Thyroid gland (tissue), 4 donors: ENCODE measurements at regions not wholly inside any gene's neighbourhood (a gene's known extent, or its start where the extent isn't known, plus 50 kb on each side); places are given as distances from the start of the nearest gene placed in this dataset.

Source experiments
- DNase-seq, 2 donors: peaks; one replicate each; pipeline ENCODE4 v3.0.0-alpha.2; 2019
- H3K27ac ChIP-seq, 3 donors: fragments of 200-600 bp; sonication (generic); 1 replicate in 2 of 3; 2 replicates in 1 of 3; pipeline ENCODE4 v1.5.1; 2016 to 2019; ENCODE audit warnings: mild to moderate bottlenecking in 1 of 3, moderate library complexity in 1 of 3
- H3K27me3 ChIP-seq: fragments of 200-600 bp; sonication (generic); one replicate; pipeline ENCODE4 v1.5.1; 2019
- H3K36me3 ChIP-seq, 2 donors: fragments of 200-600 bp; sonication (generic); one replicate each; pipeline ENCODE4 v1.5.1; 2016 to 2019
- H3K4me1 ChIP-seq, 2 donors: fragments of 200-600 bp; sonication (generic); one replicate each; pipeline ENCODE4 v1.5.1; 2017 to 2019
- H3K4me3 ChIP-seq, 3 donors: fragments of 200-600 bp; sonication (generic); replicated peaks in 1 of 3; 1 replicate in 2 of 3; 2 replicates in 1 of 3; pipeline ENCODE4 v1.5.1; 2016; ENCODE audit warnings: mild to moderate bottlenecking in 1 of 3
- H3K9me3 ChIP-seq: fragments of 200-600 bp; sonication (generic); one replicate; pipeline ENCODE4 v1.5.1; 2017
- POLR2A ChIP-seq, 2 donors: fragments of 450-650 bp; IDR thresholded peaks; one replicate each; pipeline ENCODE4 v1.6.1; 2017; ENCODE audit warnings: antibody characterized with exemption in 2 of 2, mild to moderate bottlenecking in 2 of 2, moderate library complexity in 1 of 2
- WGBS, 2 donors: methylation state at CpG; one replicate each; pipeline ENCODE4 v1.1.5; 2017; 5-methylcytosine and 5-hydroxymethylcytosine counted together
- intact Hi-C: fragments of 100-400 bp; cut with DNase I; formaldehyde crosslinking; loops from one replicate; pipeline ENCODE4 v1.15.1; 2023
- TF ChIP-seq, protein P1 (sequence below), 6 experiments: fragments of 200-600 bp in 3 of 6; fragments of 450-650 bp in 3 of 6; sonication (generic) in 3 of 6; IDR thresholded peaks; one replicate each; pipeline ENCODE4 v1.5.1; 2016 to 2019; ENCODE audit warnings: antibody characterized with exemption in 6 of 6, mild to moderate bottlenecking in 2 of 6, inconsistent platforms in 1 of 6, moderate library complexity in 1 of 6

DNA sequence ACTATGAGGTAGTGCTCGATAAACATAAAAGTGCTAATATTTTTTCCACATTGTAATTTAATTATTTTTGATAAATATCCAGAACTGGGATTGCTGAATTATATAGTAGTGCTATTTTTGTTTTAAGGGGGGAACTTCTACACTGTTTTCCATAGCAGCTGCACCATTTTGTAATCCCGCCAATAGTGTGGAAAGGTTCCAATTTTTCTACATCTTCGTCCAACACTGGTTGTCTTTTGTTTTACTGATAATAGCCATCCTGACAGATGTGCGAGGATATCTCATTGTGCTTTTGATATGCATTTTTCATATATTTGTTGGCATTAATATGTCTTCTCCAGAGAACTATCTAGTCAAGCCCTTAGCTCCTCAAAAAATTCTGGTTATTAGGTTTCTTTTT, 259.6 kb upstream of the KCNJ16 start:
- Histone ChIP-seq H3K27ac (no peak overlapping the region), H3K4me3 (no peak overlapping the region), H3K36me3 (no peaks in the 10 kb centered on the region), H3K4me1 (no peaks in the 10 kb centered on the region), H3K9me3 (no peaks in the 10 kb centered on the region), H3K27me3 (no peaks in the 10 kb centered on the region)
- no peak for TF ChIP-seq POLR2A (IDR thresholded peaks at IDR 0.05)
- TF ChIP-seq, protein P1, sequence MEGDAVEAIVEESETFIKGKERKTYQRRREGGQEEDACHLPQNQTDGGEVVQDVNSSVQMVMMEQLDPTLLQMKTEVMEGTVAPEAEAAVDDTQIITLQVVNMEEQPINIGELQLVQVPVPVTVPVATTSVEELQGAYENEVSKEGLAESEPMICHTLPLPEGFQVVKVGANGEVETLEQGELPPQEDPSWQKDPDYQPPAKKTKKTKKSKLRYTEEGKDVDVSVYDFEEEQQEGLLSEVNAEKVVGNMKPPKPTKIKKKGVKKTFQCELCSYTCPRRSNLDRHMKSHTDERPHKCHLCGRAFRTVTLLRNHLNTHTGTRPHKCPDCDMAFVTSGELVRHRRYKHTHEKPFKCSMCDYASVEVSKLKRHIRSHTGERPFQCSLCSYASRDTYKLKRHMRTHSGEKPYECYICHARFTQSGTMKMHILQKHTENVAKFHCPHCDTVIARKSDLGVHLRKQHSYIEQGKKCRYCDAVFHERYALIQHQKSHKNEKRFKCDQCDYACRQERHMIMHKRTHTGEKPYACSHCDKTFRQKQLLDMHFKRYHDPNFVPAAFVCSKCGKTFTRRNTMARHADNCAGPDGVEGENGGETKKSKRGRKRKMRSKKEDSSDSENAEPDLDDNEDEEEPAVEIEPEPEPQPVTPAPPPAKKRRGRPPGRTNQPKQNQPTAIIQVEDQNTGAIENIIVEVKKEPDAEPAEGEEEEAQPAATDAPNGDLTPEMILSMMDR (IDR thresholded peaks at IDR 0.05), result no peak
- no peak for DNase-seq
- WGBS, 2 donors, result 83 to 92% methylated on average over 4 of the region's 4 CpGs
- intact Hi-C loops, result no loop called here

DNA sequence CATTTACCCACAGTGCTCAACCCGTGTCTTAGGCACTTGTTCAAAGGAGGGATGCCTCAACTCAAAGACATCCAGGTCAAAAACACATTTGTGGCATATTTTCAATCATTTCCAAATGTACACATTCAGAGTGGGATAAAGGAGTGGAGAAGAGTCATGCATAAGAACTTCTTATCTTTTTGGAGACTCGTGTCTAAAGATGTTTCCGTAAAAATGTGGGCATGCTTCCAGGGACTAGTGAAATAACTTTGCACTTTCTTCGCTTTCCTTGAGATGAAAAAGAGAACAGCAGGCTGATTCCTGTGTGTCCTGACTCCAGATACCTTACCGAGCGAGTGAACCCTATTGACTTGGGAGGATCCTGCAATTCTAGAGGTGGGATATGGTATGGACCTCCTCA, 256.6 kb upstream of the KCNJ16 start:
- H3K4me1 ChIP-seq, result no peaks in the 10 kb centered on the region
- WGBS, 2 donors, result 74 to 78% methylated on average over 6 of the region's 6 CpGs
- TF ChIP-seq POLR2A (IDR thresholded peaks at IDR 0.05), result no peak
- TF ChIP-seq, protein P1 (IDR thresholded peaks at IDR 0.05), result no peak
- DNase-seq, result no peak
- H3K36me3 ChIP-seq, result no peaks in the 10 kb centered on the region
- no peaks in the 10 kb centered on the region for H3K9me3 ChIP-seq
- no peak overlapping the region for H3K27ac ChIP-seq
- no peak overlapping the region for H3K4me3 ChIP-seq
- no peaks in the 10 kb centered on the region for H3K27me3 ChIP-seq
- intact Hi-C loops, result no loop called here

DNA sequence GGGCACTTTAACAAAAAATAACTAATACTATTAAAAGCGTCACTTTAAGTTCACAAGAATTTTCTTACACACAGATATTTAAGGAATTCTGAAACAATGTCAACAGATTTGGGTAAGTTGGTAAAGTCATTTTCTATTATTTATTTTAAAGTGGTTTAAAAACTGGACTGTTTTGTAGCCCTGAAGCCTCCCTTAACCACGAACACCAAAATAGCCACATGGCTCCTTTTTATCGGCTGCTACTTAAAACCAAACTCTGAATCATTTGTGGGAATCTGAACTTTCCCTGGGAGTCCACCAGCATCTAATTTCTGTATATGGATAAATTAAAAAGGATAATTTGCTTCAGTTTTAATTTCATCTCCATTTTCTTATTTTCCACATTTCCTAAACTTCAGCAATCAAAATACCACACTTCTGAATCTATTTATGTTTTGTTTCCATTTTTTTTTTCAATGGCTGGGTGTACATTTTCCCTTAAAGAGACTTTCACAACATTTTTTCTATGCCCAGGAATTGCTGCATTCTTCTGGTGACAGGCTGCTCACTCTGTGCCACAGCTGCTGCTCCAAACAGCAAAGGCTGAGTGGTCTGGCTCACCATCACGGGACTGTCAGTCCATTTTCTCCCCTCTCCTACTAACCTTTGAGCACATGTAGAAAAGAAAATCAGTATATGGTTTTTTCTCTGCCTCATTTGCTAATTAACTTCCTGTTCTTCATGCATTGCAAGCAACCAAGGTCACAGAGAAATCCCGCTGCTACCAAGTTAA, 255.5 kb upstream of the KCNJ16 start:
- TF ChIP-seq, protein P1 (IDR thresholded peaks at IDR 0.05), result no peak
- TF ChIP-seq POLR2A (IDR thresholded peaks at IDR 0.05), result no peak

DNA sequence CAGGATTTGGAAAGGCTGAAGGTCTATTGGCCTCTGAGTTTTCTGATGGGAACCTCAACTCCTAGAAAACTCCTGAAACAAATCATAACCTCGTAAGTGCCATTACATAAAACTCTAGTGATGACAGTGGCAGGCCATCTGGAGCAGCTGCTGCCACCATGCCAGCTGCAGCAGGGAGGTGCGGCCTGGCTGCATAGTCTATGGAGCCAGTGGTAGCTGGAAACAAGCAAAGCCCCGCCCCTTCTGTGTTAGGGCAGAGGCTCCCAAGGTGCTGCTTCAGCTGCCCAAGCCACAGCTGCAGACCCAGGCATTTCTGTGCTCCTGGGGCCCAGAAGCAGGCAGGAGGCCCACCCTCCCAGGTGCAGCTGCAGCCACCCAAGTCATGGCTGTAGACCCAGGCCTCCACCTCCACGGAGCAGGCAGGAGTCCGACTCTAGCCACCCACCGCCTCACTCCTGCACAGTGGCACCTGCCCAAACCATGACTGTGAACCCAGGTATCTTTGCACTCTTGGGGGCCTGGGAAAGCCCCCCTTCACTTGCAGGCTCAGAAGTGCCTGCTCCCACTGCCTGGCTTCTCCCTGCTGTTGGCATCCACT, 254.1 kb upstream of the KCNJ16 start:
- no peak overlapping the region for H3K4me3 ChIP-seq
- H3K36me3 ChIP-seq, result no peaks in the 10 kb centered on the region
- H3K27ac ChIP-seq, result no peak overlapping the region
- no peak for TF ChIP-seq POLR2A (IDR thresholded peaks at IDR 0.05)
- TF ChIP-seq, protein P1 (IDR thresholded peaks at IDR 0.05), result no peak
- no peaks in the 10 kb centered on the region for H3K9me3 ChIP-seq
- WGBS, 2 donors, result 85 to 97% methylated on average over 4 of the region's 6 CpGs
- DNase-seq, result no peak
- no peaks in the 10 kb centered on the region for H3K4me1 ChIP-seq
- no peaks in the 10 kb centered on the region for H3K27me3 ChIP-seq
- intact Hi-C loops, result no loop called here

More for the DNA sequence above, 255.5 kb upstream of the KCNJ16 start:
- H3K4me3 ChIP-seq, result no peak overlapping the region
- H3K27ac ChIP-seq, result no peak overlapping the region
- intact Hi-C loops, result no loop called here
- H3K27me3 ChIP-seq, result no peaks in the 10 kb centered on the region
- no peak for DNase-seq
- no peaks in the 10 kb centered on the region for H3K9me3 ChIP-seq
- H3K4me1 ChIP-seq, result no peaks in the 10 kb centered on the region
- H3K36me3 ChIP-seq, result no peaks in the 10 kb centered on the region
- WGBS, 2 donors, result 83 to 84% methylated on average over 5 of the region's 5 CpGs

DNA sequence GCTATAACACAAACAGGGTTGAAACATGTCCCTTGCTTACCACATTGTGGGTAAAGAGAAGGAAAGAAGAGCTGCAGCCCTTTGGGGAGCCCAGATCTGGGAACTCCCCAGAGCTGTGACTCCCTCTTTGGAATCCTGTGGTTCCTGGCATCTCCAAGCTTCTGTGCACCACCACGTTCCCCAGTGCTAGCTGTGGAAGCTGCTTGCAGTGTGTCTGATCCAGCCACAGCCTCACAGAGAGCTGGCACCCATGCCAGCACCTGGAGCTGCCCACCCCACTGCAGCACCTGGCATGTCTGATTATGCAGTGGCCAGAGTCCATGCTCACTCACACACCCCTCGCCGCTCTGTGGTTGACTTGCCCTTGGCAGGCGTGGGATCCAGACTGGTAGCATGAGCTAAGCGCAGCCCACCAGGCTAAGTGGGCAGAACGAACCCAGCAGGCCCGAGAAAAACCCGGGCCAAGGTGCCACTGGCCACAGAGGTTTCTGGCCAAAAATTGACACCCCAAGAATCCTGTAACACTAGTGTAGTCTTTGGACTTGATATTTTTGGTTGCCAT, 252.6 kb upstream of the KCNJ16 start:
- Histone ChIP-seq H3K36me3 (no peaks in the 10 kb centered on the region), H3K4me1 (no peaks in the 10 kb centered on the region), H3K4me3 (no peak overlapping the region), H3K9me3 (no peaks in the 10 kb centered on the region), H3K27ac (no peak overlapping the region), H3K27me3 (no peaks in the 10 kb centered on the region)
- 96 to 98% methylated on average over 8 of the region's 8 CpGs for WGBS, 2 donors
- no peak for DNase-seq
- intact Hi-C loops, result no loop called here
- TF ChIP-seq POLR2A (IDR thresholded peaks at IDR 0.05), result no peak
- TF ChIP-seq, protein P1 (IDR thresholded peaks at IDR 0.05), result no peak
